Esophagus squamous epithelium (tissue), 4 donors: ENCODE measurements at regions not wholly inside any gene's neighbourhood (a gene's known extent, or its start where the extent isn't known, plus 50 kb on each side); places are given as distances from the start of the nearest gene placed in this dataset.

Experiments
- CTCF ChIP-seq, 6 experiments: fragments of 450-650 bp in 4 of 6; fragments of 200-600 bp in 2 of 6; sonication (generic) in 2 of 6; IDR thresholded peaks; one replicate each; pipeline ENCODE4 v1.5.1; 2016 to 2019; ENCODE audit warnings: antibody characterized with exemption in 6 of 6, mild to moderate bottlenecking in 4 of 6, moderate library complexity in 4 of 6
- POLR2A ChIP-seq, 4 donors: fragments of 450-650 bp; IDR thresholded peaks; one replicate each; pipeline ENCODE4 v1.6.1; 2017; ENCODE audit warnings: antibody characterized with exemption in 4 of 4, mild to moderate bottlenecking in 4 of 4, moderate library complexity in 3 of 4

DNA sequence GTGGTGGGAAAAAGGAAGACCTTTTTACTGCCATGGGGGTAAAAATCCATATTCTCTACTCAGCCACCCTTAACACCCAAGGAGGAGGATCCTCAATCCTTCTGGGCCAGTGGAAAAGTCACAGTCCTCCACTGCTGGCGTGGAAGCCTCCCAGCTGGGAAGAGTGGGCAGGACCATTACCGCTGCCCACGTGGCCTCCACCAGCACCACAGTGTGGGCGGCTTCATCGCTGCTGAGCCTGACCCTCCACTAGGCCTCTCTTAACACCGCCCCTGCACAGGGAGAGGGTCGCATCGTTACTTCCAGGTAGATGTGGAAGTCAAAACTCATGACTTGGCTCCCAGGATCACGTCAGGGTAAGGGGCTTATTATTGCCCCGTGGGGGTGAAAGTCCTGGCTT, 656.5 kb downstream of the SUCLG1 start:
- TF ChIP-seq CTCF (IDR thresholded peaks at IDR 0.05) (no peak), POLR2A (IDR thresholded peaks at IDR 0.05) (no peak)
